A673 (cell line): ENCODE measurements at regions not wholly inside any gene's neighbourhood (a gene's known extent, or its start where the extent isn't known, plus 50 kb on each side); places are given as distances from the start of the nearest gene placed in this dataset.

ENCODE experiments used
- BruUV-seq: library from RNA; stranded (reverse); fragments of 400-500 nt; replicated peaks from 2 replicates; lab custom pipeline; 2021; lab: Mats Ljungman, UMichigan
- CTCF ChIA-PET: fragments of 300-600 bp; sonication (Branson Sonifier 250); formaldehyde crosslinking; loops from one replicate; lab custom pipeline; 2022; ENCODE audit warnings: antibody characterized with exemption; lab: Charles Lee
- POLR2A ChIA-PET: fragments of 300-600 bp; sonication (Branson Sonifier 250); formaldehyde crosslinking; loops from one replicate; lab custom pipeline; 2022; ENCODE audit warnings: antibody characterized with exemption; ENCODE audit not compliant: low non-redundant PET; lab: Charles Lee
- DNase-seq: peaks from one replicate; pipeline ENCODE4 v3.0.0-alpha.2; 2015; ENCODE audit warnings: low spot score
- H3K27ac ChIP-seq: fragments of 200-600 bp; sonication (generic); 2 replicates; pipeline ENCODE4 v1.5.1; 2016; ENCODE audit warnings: mixed run types, low read depth, mild to moderate bottlenecking, mixed read lengths, antibody characterized with exemption, low read length; ENCODE audit not compliant: poor library complexity, severe bottlenecking
- H3K27me3 ChIP-seq: fragments of 200-600 bp; sonication (generic); replicated peaks from 2 replicates; pipeline ENCODE4 v1.6.1; 2017; ENCODE audit warnings: mixed run types, low read depth, mild to moderate bottlenecking, mixed read lengths, antibody characterized with exemption, low read length; ENCODE audit not compliant: insufficient read depth, poor library complexity
- H3K36me3 ChIP-seq: fragments of 200-600 bp; sonication (generic); 2 replicates; pipeline ENCODE4 v1.6.1; 2016; ENCODE audit warnings: mixed run types, mild to moderate bottlenecking, mixed read lengths, antibody characterized with exemption, low read length; ENCODE audit not compliant: insufficient read depth, poor library complexity, severe bottlenecking
- H3K4me1 ChIP-seq: fragments of 200-600 bp; sonication (generic); 2 replicates; pipeline ENCODE4 v1.6.1; 2017; ENCODE audit warnings: mixed run types, mild to moderate bottlenecking, mixed read lengths, antibody characterized with exemption, low read length; ENCODE audit not compliant: insufficient read depth, poor library complexity, severe bottlenecking
- H3K4me3 ChIP-seq: fragments of 200-600 bp; sonication (generic); 2 replicates; pipeline ENCODE4 v1.5.1; 2016; ENCODE audit warnings: low read depth, mixed run types, mild to moderate bottlenecking, mixed read lengths, low read length; ENCODE audit not compliant: poor library complexity, severe bottlenecking
- H3K9me3 ChIP-seq: fragments of 200-600 bp; sonication (generic); 2 replicates; pipeline ENCODE4 v1.6.1; 2016; ENCODE audit warnings: mixed run types, low read depth, mild to moderate bottlenecking, mixed read lengths, antibody characterized with exemption, low read length; ENCODE audit not compliant: poor library complexity, severe bottlenecking
- EZH2 ChIP-seq: fragments of 200-600 bp; sonication (generic); IDR thresholded peaks from 2 replicates; pipeline ENCODE4 v1.6.1; 2017; ENCODE audit warnings: borderline replicate concordance, low read depth, mild to moderate bottlenecking, mixed read lengths, antibody characterized with exemption, low read length; ENCODE audit not compliant: poor library complexity, severe bottlenecking
- intact Hi-C: fragments of 100-400 bp; cut with micrococcal nuclease; formaldehyde crosslinking; loops from one replicate; pipeline ENCODE4 v1.10.0; 2022; ENCODE audit not compliant: unreplicated experiment
- TF ChIP-seq, protein P1 (sequence below): fragments of 300-800, 200-600 bp; sonication (generic); conservative IDR thresholded peaks from 2 replicates; pipeline ENCODE4 v1.5.1; 2017; ENCODE audit warnings: low read depth, mild to moderate bottlenecking, antibody characterized with exemption, low read length, moderate library complexity, mixed read lengths

DNA sequence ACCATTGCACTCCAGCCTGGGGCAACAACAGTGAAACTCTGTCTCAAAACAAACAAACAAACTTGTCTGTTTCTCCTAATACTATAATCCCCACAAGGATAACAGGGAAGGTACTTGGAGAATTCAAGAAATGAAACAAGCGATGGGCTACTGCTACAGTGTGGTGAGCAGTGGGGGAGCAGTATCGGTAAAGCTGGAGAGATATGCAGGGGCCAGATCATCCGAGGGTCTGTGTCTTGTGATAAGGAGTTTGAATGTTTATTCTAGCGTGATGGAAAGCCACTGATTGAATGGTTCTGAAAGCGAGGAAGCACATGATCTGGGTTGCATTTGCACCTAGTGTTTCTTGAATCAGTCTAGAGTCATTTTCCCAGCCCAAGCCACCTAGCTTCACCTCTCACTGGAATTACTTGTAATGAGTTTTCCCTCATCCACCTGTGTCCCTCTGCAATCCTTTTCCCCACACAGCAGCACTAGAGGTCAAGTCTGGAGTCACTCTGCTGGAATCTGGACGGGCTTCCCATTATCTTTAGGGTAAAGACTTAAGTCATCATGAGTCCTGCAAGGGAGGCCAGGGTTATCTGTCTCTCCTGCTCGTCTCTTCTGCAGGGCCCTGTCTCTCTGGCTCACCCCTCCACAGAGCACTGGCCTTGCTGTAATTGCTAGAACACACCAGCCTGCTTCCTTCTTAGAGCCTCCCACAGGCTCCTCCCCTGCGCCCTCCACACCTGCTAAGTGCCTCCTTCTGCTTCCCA is 162.3 kb downstream of the KLF5 start:
- POLR2A ChIA-PET: no interaction called here

GRCh38 chr13:73218181-73218580 is 159.4 kb downstream of the KLF5 start:
- no TSS peak for BruUV-seq
- TF ChIP-seq, protein P1, sequence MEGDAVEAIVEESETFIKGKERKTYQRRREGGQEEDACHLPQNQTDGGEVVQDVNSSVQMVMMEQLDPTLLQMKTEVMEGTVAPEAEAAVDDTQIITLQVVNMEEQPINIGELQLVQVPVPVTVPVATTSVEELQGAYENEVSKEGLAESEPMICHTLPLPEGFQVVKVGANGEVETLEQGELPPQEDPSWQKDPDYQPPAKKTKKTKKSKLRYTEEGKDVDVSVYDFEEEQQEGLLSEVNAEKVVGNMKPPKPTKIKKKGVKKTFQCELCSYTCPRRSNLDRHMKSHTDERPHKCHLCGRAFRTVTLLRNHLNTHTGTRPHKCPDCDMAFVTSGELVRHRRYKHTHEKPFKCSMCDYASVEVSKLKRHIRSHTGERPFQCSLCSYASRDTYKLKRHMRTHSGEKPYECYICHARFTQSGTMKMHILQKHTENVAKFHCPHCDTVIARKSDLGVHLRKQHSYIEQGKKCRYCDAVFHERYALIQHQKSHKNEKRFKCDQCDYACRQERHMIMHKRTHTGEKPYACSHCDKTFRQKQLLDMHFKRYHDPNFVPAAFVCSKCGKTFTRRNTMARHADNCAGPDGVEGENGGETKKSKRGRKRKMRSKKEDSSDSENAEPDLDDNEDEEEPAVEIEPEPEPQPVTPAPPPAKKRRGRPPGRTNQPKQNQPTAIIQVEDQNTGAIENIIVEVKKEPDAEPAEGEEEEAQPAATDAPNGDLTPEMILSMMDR: no peak
- TF ChIP-seq EZH2: no peak
- intact Hi-C loops: no loop called here
- no peaks in the 10 kb centered on the region for H3K9me3 ChIP-seq
- no peaks in the 10 kb centered on the region for H3K36me3 ChIP-seq
- ChIA-PET POLR2A (no interaction called here), CTCF (no interaction called here)
- H3K27me3 ChIP-seq: no peaks in the 10 kb centered on the region
- H3K4me3 ChIP-seq: no peak overlapping the region
- H3K27ac ChIP-seq: no peak overlapping the region
- no peaks in the 10 kb centered on the region for H3K4me1 ChIP-seq
- DNase-seq: no peak

More for the DNA sequence above, 162.3 kb downstream of the KLF5 start:
- Histone ChIP-seq H3K36me3 (no peaks in the 10 kb centered on the region), H3K4me3 (no peak overlapping the region), H3K9me3 (no peaks in the 10 kb centered on the region), H3K27ac (no peak overlapping the region), H3K4me1 (no peaks in the 10 kb centered on the region), H3K27me3 (no peaks in the 10 kb centered on the region)
- intact Hi-C loops: no loop called here
- no peak for DNase-seq
- no peak for TF ChIP-seq EZH2
- TF ChIP-seq, protein P1: no peak
- BruUV-seq: no TSS peak
- CTCF ChIA-PET: no interaction called here

- intact Hi-C loops: no loop called here
- CTCF ChIA-PET: no interaction called here
- no peak for DNase-seq
- Histone ChIP-seq H3K4me3 (no peak overlapping the region), H3K36me3 (no peaks in the 10 kb centered on the region), H3K27ac (no peak overlapping the region), H3K27me3 (no peaks in the 10 kb centered on the region), H3K9me3 (no peaks in the 10 kb centered on the region), H3K4me1 (peaks cover 5% of the 10 kb centered on the region)
- TF ChIP-seq EZH2: no peak
- TF ChIP-seq, protein P1: no peak
- no TSS peak for BruUV-seq
- POLR2A ChIA-PET: no interaction called here
Observed at GRCh38 chr13:73216381-73216831, 157.6 kb downstream of the KLF5 start.
